Caco-2 (cell line): ENCODE measurements at regions not wholly inside any gene's neighbourhood (a gene's known extent, or its start where the extent isn't known, plus 50 kb on each side); places are given as distances from the start of the nearest gene placed in this dataset.
"Not testable (repeated sequence)": the region's sequence is repeated elsewhere in the genome, so short reads cannot be mapped to it uniquely, and the experiment has no call there.

Source experiments
- BruUV-seq: library from RNA; stranded (reverse); fragments of 400-500 nt; replicated peaks from 2 replicates; lab custom pipeline; 2021; lab: Mats Ljungman, UMichigan
- CTCF ChIA-PET: fragments of 300-600 bp; sonication (Branson Sonifier 250); formaldehyde crosslinking; loops from one replicate; lab custom pipeline; 2022; ENCODE audit warnings: antibody characterized with exemption; lab: Charles Lee
- POLR2A ChIA-PET: fragments of 300-600 bp; sonication (Branson Sonifier 250); formaldehyde crosslinking; loops from one replicate; lab custom pipeline; 2022; ENCODE audit warnings: antibody characterized with exemption; lab: Charles Lee
- DNase-seq, 2 experiments: peaks; one replicate each; pipeline versions ENCODE4 v3.0.0 to v3.0.0-alpha.2; 2020 to 2022
- H3K27me3 ChIP-seq: replicated peaks from 2 replicates; pipeline ENCODE4 v1.6.0; 2011; ENCODE audit warnings: low read length; ENCODE audit not compliant: control insufficient read depth, insufficient read depth
- H3K36me3 ChIP-seq: 2 replicates; pipeline ENCODE4 v1.5.1; 2011; ENCODE audit warnings: low read length; ENCODE audit not compliant: control insufficient read depth, insufficient read depth
- H3K4me1 ChIP-seq: fragments of 250-450 bp; sonication (Bioruptor Pico); 2 replicates; pipeline ENCODE4 v1.5.1; 2020; ENCODE audit warnings: mild to moderate bottlenecking
- H3K4me3 ChIP-seq: 2 replicates; pipeline ENCODE4 v1.5.1; 2011; ENCODE audit warnings: low read depth, mild to moderate bottlenecking, control low read depth, low read length
- H3K9me3 ChIP-seq: fragments of 250-450 bp; sonication (Bioruptor Pico); 2 replicates; pipeline ENCODE4 v1.5.1; 2020; ENCODE audit warnings: mild to moderate bottlenecking, moderate library complexity
- H3K27ac Mint-ChIP-seq: one replicate; pipeline ENCODE4 v1.8.0; 2022; ENCODE audit warnings: mixed read lengths; ENCODE audit not compliant: unreplicated experiment
- H3K27me3 Mint-ChIP-seq: one replicate; pipeline ENCODE4 v1.8.0; 2022; ENCODE audit warnings: mixed read lengths; ENCODE audit not compliant: insufficient read depth, unreplicated experiment
- H3K36me3 Mint-ChIP-seq: one replicate; pipeline ENCODE4 v1.8.0; 2022; ENCODE audit warnings: mild to moderate bottlenecking, mixed read lengths; ENCODE audit not compliant: insufficient read depth, unreplicated experiment
- H3K4me1 Mint-ChIP-seq: one replicate; pipeline ENCODE4 v1.8.0; 2022; ENCODE audit warnings: low read depth, mixed read lengths; ENCODE audit not compliant: unreplicated experiment
- H3K4me3 Mint-ChIP-seq: one replicate; pipeline ENCODE4 v1.8.0; 2022; ENCODE audit warnings: mild to moderate bottlenecking, moderate library complexity, mixed read lengths; ENCODE audit not compliant: unreplicated experiment
- H3K9me3 Mint-ChIP-seq: one replicate; pipeline ENCODE4 v1.8.0; 2022; ENCODE audit warnings: mixed read lengths; ENCODE audit not compliant: unreplicated experiment
- CTCF ChIP-seq, 2 experiments: fragments of 200-600 bp in 1 of 2; IDR thresholded peaks; 1 replicate in 1 of 2; 2 replicates in 1 of 2; pipeline versions ENCODE4 v1.5.1 to v1.8.0; 2011 to 2022; ENCODE audit warnings: antibody characterized with exemption in 1 of 2, control low read depth in 1 of 2, inconsistent platforms in 1 of 2, low read depth in 1 of 2, low read length in 1 of 2, mild to moderate bottlenecking in 1 of 2, moderate library complexity in 1 of 2; ENCODE audit not compliant: insufficient read depth in 1 of 2, severe bottlenecking in 1 of 2, unreplicated experiment in 1 of 2
- intact Hi-C: fragments of 100-400 bp; cut with micrococcal nuclease; formaldehyde crosslinking; loops from one replicate; pipeline ENCODE4 v1.10.0; 2022; ENCODE audit not compliant: unreplicated experiment

GRCh38 chr5:72682561-72682960, 133.9 kb upstream of the TNPO1 start:
- CTCF ChIA-PET = no interaction called here
- no peak for DNase-seq
- POLR2A ChIA-PET = no interaction called here

GRCh38 chr5:72681781-72682180, 134.7 kb upstream of the TNPO1 start:
- TF ChIP-seq CTCF (IDR thresholded peaks at IDR 0.05; ENCODE audit: insufficient read depth in 1 of 2, low read depth in 1 of 2, low read length in 1 of 2, severe bottlenecking in 1 of 2, unreplicated experiment in 1 of 2) = no peak
- CTCF ChIA-PET = no interaction called here
- Histone ChIP-seq H3K27me3 (no peaks in the 10 kb centered on the region), H3K4me1 (no peaks in the 10 kb centered on the region), H3K4me3 (no peak overlapping the region), H3K36me3 (no peaks in the 10 kb centered on the region), H3K9me3 (peaks cover 6% of the 10 kb centered on the region; the same call in 1 of the 2 replicates)
- DNase-seq = no peak
- Mint-ChIP-seq H3K4me1 (no peaks in the 10 kb centered on the region), H3K4me3 (no peak overlapping the region), H3K27me3 (no peaks in the 10 kb centered on the region), H3K27ac (no peak overlapping the region), H3K9me3 (peaks cover 25% of the 10 kb centered on the region), H3K36me3 (no peaks in the 10 kb centered on the region)
- POLR2A ChIA-PET = no interaction called here
- BruUV-seq = no TSS peak
- intact Hi-C loops = no loop called here

More at GRCh38 chr5:72682561-72682960, 133.9 kb upstream of the TNPO1 start:
- Mint-ChIP-seq H3K9me3 (peaks cover 25% of the 10 kb centered on the region), H3K27me3 (no peaks in the 10 kb centered on the region), H3K4me1 (no peaks in the 10 kb centered on the region), H3K4me3 (no peak overlapping the region), H3K27ac (no peak overlapping the region), H3K36me3 (no peaks in the 10 kb centered on the region)
- TF ChIP-seq CTCF (IDR thresholded peaks at IDR 0.05; ENCODE audit: insufficient read depth in 1 of 2, low read depth in 1 of 2, low read length in 1 of 2, severe bottlenecking in 1 of 2, unreplicated experiment in 1 of 2) = no peak
- Histone ChIP-seq H3K36me3 (no peaks in the 10 kb centered on the region), H3K4me3 (no peak overlapping the region), H3K4me1 (no peaks in the 10 kb centered on the region), H3K9me3 (peaks cover 6% of the 10 kb centered on the region; the same call in 1 of the 2 replicates), H3K27me3 (no peaks in the 10 kb centered on the region)
- intact Hi-C loops = no loop called here
- BruUV-seq = no TSS peak

- H3K9me3 Mint-ChIP-seq = peaks cover 26% of the 10 kb centered on the region
- no peak for DNase-seq
- no peaks in the 10 kb centered on the region for H3K36me3 Mint-ChIP-seq
- H3K27ac Mint-ChIP-seq = no peak overlapping the region
- TF ChIP-seq CTCF (IDR thresholded peaks at IDR 0.05; ENCODE audit: insufficient read depth in 1 of 2, low read depth in 1 of 2, low read length in 1 of 2, severe bottlenecking in 1 of 2, unreplicated experiment in 1 of 2) = no peak
- POLR2A ChIA-PET = no interaction called here
- H3K4me1 Mint-ChIP-seq = no peaks in the 10 kb centered on the region
- intact Hi-C loops = no loop called here
- H3K27me3 Mint-ChIP-seq = no peaks in the 10 kb centered on the region
- BruUV-seq = no TSS peak
- CTCF ChIA-PET = no interaction called here
- no peak overlapping the region for H3K4me3 Mint-ChIP-seq
- H3K4me1 ChIP-seq = no peaks in the 10 kb centered on the region
- H3K9me3 ChIP-seq = peaks cover 3% of the 10 kb centered on the region; the same call in 1 of the 2 replicates
- no peak overlapping the region for H3K4me3 ChIP-seq
- no peaks in the 10 kb centered on the region for H3K27me3 ChIP-seq
- H3K36me3 ChIP-seq = no peaks in the 10 kb centered on the region
These were observed 139.0 kb upstream of the TNPO1 start for GRCh38 chr5:72677447-72677846.

- H3K9me3 ChIP-seq, DNase-seq, H3K36me3 Mint-ChIP-seq, H3K27me3 ChIP-seq, H3K4me1 ChIP-seq, H3K36me3 ChIP-seq, BruUV-seq, H3K4me3 ChIP-seq, H3K27ac Mint-ChIP-seq, CTCF ChIA-PET, H3K4me3 Mint-ChIP-seq, intact Hi-C loops, POLR2A ChIA-PET, H3K27me3 Mint-ChIP-seq, H3K4me1 Mint-ChIP-seq: not testable (repeated sequence)
- peaks cover 22% of the 10 kb centered on the region for H3K9me3 Mint-ChIP-seq
These were observed 139.6 kb upstream of the TNPO1 start for GRCh38 chr5:72676831-72677230.
